ENCODE measurements at regions not wholly inside any gene's neighbourhood (a gene's known extent, or its start where the extent isn't known, plus 50 kb on each side); places are given as distances from the start of the nearest gene placed in this dataset.
"Not testable (repeated sequence)": the region's sequence is repeated elsewhere in the genome, so short reads cannot be mapped to it uniquely, and the experiment has no call there.

GRCh38 chr13:56335775-56336174 lies 804.9 kb upstream of the PRR20A start:
- no peak for DNase-seq

DNA sequence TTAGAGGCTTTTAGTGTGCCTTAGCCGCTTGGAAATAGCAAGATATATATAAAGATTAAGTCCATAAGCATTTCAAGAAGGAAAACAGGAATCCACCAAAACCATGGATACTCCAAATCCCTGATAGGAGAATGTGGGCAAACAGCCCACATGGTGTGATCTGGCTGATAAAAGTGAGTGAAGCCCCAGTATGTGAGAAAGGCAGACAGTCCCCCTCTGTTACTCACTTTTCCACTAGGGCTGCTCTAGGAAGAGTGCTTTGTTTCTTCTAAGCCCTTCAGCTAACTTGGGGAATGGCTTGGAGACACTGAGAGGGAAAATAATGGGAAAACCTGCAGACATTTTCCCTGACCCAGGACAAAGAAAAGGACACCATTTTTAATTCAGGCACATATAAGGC lies 802.3 kb upstream of the PRR20A start:
- no peak for DNase-seq

GRCh38 chr13:56347014-56347413 lies 793.7 kb upstream of the PRR20A start:
- no peak for DNase-seq

GRCh38 chr13:56349866-56350265 lies 790.9 kb upstream of the PRR20A start:
- DNase-seq = no peak

DNA sequence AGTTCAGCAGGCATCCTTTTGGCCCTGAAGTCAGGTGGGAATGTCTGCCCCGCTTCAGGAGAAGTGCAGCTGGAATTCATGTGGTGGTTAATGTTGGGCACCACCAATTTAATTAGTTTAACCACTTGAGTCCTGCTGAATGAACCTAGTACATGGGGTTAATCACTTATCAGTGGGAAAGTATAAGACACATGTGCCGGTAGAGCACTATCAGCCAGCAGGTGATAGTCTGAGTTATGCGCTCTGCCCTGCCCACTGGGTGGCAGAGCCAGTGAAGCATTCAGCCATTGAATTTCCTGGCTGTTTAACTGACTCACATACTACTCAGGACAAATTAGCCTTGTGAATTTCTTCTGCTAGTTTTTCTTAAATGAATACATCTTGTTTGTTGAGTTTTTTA lies 789.7 kb upstream of the PRR20A start:
- no peak for DNase-seq

GRCh38 chr13:56352361-56352760 lies 788.4 kb upstream of the PRR20A start:
- no peak for DNase-seq

DNA sequence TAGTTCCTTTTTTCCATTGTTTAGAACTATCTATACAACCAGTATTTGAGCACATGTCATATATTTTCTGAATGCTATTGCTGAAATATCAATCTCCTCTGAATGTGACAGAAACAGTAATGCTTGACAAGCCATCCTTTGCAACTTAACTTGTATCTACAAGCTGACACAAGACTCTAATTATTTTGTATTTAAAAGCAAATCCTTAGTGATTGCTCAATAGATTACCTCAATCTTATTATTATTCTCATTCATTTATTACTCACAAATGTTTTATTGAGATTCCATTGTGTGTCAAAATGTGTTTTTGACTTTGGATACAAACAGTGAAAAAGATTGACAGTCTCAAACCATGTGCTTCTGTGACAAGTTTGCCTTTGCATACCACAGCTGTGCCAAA lies 787.8 kb upstream of the PRR20A start:
- DNase-seq = no peak

- no peak for DNase-seq
Measured at GRCh38 chr13:56356690-56357089, 784.0 kb upstream of the PRR20A start.

GRCh38 chr13:56378566-56378965 lies 762.2 kb upstream of the PRR20A start:
- DNase-seq = no peak

DNA sequence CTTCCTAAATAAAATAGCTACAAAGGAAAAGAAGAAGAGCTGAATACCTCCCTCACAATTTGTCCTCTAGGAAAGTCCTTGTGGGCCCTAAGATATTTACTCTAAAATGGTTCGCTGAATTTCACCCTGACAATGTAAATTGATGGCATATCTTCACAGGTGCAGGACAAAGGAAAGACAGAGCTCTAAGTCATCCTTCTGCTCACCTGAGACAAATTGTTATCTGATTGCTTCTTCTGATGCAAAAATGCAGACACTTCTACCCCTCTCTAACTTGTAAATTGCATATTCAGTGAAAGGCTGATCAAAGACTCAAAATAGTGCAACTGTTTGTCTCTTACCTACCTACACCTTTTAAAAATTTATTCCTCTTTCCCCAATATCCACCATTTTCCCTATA lies 747.2 kb upstream of the PRR20A start:
- DNase-seq = no peak

DNA sequence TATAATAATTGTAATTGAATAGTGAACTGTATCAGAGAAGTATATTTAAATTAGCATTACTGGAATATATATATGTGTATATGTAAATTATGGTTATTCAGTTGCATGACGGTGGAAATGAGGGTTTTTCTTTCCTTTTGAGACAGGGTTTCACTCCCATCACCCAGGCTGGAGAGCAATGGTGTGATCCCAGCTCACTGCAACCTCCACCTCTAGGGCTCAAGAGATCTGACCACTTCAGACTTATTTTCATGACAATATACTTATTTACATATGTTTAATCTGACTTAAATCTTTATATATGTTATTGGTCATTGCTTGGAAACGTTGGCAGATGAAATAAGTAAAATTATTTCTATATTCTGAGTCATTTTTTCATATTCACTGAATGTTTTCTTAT lies 744.4 kb upstream of the PRR20A start:
- DNase-seq = no peak

GRCh38 chr13:56400774-56401173 lies 739.9 kb upstream of the PRR20A start:
- no peak for DNase-seq

GRCh38 chr13:56412856-56413255 lies 727.9 kb upstream of the PRR20A start:
- no peak for DNase-seq

DNA sequence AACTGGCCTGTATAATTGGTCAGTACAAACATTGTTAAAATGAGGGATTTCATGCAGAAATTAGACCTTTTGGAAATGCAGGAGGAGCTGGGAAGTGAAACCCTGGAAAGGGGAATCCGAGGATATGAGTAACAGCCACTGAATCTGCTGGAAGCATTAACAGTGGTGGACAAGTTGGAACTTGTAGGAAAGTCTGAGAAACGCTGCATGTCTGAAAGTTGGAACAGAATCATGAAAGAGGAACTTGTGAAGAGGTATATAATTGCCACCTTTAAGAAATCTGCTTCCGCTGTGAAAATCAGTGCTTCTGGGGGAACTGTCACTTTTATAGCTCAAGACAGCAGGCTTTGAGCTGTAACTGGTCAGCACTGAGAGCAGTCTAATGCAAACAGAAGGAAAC lies 716.5 kb upstream of the PRR20A start:
- DNase-seq = peak; percentile 3

GRCh38 chr13:56457535-56458190 lies 683.1 kb upstream of the PRR20A start:
- DNase-seq = peak; percentile 13

DNA sequence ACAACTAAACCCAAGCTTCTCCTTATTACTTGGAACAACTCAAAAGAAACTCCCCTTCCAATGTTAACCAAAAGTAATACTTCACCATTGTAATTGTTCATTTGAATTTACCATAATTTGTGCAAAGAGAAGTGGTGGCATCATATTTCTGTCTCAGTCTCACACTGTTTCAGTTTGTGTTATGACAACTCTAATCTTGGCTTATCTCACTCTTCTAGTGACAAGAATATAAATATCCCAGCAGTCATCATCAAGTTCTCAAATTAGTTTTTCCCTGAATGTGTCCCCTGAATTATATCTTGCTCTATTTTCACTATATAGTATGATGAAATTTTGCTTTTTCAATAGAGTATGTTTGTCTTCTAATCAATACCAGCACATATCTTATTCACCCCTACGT lies 681.4 kb upstream of the PRR20A start:
- no peak for DNase-seq

DNA sequence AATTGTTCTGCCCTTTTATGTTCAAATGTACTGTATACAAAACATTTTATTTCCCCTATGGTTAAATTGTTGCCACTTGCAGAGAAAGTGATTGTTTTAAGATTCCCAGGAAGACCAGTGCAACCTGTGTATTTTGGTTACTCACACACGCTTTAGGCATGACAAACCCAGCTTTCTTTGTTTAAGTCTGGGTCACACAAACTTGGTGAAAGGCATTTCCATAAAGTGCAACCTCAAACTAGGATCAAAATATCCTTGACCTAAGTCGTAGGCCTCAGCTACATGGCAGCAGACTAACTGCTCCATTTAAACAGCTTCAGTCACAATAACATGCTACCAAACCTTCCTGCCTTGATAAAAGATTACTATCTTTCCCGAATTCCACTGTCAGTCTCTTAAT lies 639.0 kb upstream of the PRR20A start:
- no peak for DNase-seq

- no peak for DNase-seq
Measured at GRCh38 chr13:56510836-56511235, 629.9 kb upstream of the PRR20A start.

DNA sequence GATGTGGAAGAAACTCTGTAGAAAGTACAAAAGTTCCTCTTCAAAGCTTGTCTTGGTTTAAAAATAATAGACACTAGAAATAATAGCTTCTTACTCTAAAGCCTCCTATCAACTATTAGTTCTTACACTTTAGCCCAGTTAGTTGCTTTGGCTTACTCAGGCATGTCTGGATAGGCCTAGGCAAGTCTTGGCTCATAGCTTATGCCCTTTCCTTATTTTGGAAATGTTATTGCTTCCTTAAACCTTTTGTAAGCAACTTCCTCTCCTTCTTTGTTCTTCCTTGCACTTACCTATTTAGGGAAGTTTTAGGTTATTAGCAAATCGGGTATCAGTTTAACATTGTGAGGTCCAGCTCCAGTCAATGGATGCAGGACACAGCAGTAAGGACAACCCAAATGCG lies 628.4 kb upstream of the PRR20A start:
- DNase-seq = not testable (repeated sequence)

GRCh38 chr13:56515441-56515840 lies 625.3 kb upstream of the PRR20A start:
- DNase-seq = no peak

DNA sequence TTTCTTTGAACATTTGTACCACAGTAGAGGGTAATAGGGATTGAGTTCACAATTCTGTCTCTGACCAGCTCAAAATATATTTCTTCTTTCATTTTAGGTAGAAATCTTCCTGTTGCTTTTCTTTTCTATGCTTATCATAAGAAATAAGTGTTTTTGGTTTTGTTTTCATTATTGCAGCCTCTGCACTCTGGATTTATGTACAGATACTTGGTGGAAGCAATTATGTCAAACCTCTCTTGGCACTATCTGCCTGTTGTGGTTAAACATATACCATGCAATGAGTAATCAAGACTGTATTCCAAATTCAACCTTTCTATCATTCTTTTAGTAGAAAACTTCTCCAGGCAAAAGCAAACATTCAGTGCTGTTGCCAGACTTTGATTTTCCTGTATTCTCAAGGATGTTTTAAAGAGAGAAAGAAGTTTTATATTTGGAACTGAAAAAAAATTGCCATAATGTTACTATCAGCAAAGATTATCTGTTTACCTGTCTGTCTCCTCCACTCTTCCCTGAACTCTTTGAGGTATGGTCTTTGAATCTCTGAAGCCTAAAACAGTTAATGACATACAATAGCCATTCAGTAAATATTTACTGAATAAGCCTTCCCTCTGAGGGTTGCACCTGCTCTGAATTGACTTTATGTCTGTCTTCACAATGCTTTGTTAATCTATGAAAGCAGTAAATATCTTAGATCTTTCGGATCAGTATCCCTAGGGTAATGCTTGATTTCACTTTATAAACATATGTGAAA lies 612.5 kb upstream of the PRR20A start:
- DNase-seq = no peak

- no peak for DNase-seq
Measured at GRCh38 chr13:56530096-56530495, 610.6 kb upstream of the PRR20A start.

DNA sequence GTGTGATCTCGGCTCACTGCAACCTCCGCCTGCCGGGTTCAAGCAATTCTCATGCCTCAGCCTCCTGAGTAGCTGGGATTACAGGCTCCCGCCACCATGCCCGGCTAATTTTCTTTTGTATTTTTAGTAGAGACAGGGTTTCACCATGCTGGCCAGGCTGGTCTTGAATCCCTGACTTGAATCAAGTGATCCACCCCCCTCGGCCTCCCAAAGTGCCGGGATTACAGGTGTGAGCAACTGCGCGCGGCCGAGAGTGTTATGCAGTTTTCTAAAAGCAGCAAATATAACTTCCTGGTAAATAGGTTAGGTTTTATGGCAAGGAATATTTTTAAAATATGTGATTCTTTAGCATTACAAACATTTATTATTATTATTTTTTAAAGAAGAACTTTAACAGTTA lies 592.8 kb upstream of the PRR20A start:
- not testable (repeated sequence) for DNase-seq

GRCh38 chr13:56558698-56559320 lies 581.9 kb upstream of the PRR20A start:
- DNase-seq = no peak
